Right lobe of liver (tissue), 6 donors: ENCODE measurements at regions not wholly inside any gene's neighbourhood (a gene's known extent, or its start where the extent isn't known, plus 50 kb on each side); places are given as distances from the start of the nearest gene placed in this dataset.

Source experiments
- ATAC-seq, 4 donors: fragments of 200-7000 bp; cut with Tn5 transposase; one replicate each; pipeline ENCODE4 v1.9.1; 2020; ENCODE audit warnings: mild to moderate bottlenecking in 4 of 4, moderate library complexity in 4 of 4
- DNase-seq, 3 donors: peaks; one replicate each; pipeline ENCODE4 v3.0.0-alpha.2; 2020
- H3K27ac ChIP-seq, 3 donors: fragments of 200-600 bp; one replicate each; pipeline ENCODE4 v1.8.0; 2022
- H3K27me3 ChIP-seq, 2 donors: fragments of 200-600 bp; one replicate each; pipeline ENCODE4 v1.8.0; 2022
- H3K36me3 ChIP-seq, 4 donors: fragments of 200-600 bp; sonication (generic) in 1 of 4; one replicate each; pipeline versions ENCODE4 v1.5.1 to v1.8.0; 2017 to 2022; ENCODE audit warnings: control low read depth in 1 of 4
- H3K4me1 ChIP-seq, 4 donors: fragments of 200-600 bp; sonication (generic) in 1 of 4; one replicate each; pipeline versions ENCODE4 v1.5.1 to v1.8.0; 2017 to 2022; ENCODE audit warnings: control low read depth in 1 of 4
- H3K4me3 ChIP-seq, 3 donors: fragments of 200-600 bp; one replicate each; pipeline ENCODE4 v1.8.0; 2022
- H3K9me3 ChIP-seq, 4 donors: fragments of 200-600 bp; sonication (generic) in 1 of 4; one replicate each; pipeline versions ENCODE4 v1.5.1 to v1.8.0; 2017 to 2022; ENCODE audit warnings: control low read depth in 1 of 4
- POLR2A ChIP-seq: fragments of 450-650 bp; IDR thresholded peaks from one replicate; pipeline ENCODE4 v1.6.1; 2017; ENCODE audit warnings: antibody characterized with exemption, mild to moderate bottlenecking
- WGBS: methylation state at CpG from one replicate; pipeline ENCODE4 v1.1.6; 2018; ENCODE audit warnings: low coverage, low lambda C conversion rate; ENCODE audit not compliant: insufficient coverage; ENCODE audit errors: missing lambda C conversion rate; 5-methylcytosine and 5-hydroxymethylcytosine counted together
- intact Hi-C, 2 donors: fragments of 100-400 bp; cut with DNase I; formaldehyde crosslinking; loops; one replicate each; pipeline versions ENCODE4 v1.11.2 to v1.14.1; 2022
- TF ChIP-seq, protein P1 (sequence below), 4 donors: fragments of 200-600 bp in 3 of 4; fragments of 450-650 bp in 1 of 4; IDR thresholded peaks; one replicate each; pipeline versions ENCODE4 v1.5.1 to v1.8.0; 2016 to 2022; ENCODE audit warnings: antibody characterized with exemption in 4 of 4, mild to moderate bottlenecking in 2 of 4
- donor health status: DM: no; HTN: yes; CAD: no.
- donor health status: DM: no; HTN: no; CAD: no.
- donor health status: DM: no; HTN: no; CAD: no.
- donor health status: DM: no; HTN: yes; CAD: no.
- donor health status: DM: no; HTN: yes; CAD: no.

DNA sequence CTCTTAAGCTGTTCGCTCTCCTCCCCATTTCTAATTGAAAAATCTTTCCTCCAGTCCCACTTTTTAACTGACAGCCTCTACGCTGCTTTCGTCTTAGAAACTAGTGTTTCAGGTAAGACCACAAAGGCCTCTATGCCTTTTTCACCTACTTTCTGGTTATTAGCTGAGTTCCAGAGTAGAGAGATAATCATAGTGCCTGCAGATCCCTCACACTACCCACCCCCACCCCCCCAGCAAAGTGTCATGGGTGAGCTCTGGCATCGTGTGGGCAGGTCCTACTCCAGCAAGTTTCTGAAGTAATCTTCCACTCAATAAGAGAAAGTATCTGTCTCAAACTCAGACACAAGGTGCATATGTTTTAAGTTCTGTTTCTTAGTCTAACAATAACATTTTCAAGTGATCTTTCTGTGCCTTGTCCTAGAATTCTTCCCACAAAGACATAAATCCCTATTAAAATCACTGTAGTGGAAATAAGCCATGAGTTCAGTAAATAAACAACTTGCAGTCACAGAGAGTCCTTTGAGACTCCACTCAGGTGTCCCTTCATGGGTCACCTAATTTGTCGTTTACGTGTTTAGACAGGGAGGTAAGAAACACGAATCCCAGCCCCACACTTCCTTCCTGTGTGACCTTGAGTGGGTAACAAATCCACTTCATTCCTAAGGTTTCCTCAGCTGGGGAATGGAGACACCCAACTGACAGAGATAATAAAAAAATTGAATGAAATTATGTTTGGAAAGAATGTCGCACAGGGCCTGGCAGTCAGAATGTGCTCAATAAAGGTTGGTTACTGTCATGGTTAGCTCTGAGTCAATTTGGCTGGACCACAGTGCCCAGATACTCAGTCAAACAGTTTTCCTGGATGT, 228.9 kb upstream of the CAND1 start:
- H3K9me3 ChIP-seq: no peaks in the 10 kb centered on the region
- ATAC-seq (no peak), DNase-seq (no peak)
- H3K4me3 ChIP-seq: no peak overlapping the region
- TF ChIP-seq, protein P1, sequence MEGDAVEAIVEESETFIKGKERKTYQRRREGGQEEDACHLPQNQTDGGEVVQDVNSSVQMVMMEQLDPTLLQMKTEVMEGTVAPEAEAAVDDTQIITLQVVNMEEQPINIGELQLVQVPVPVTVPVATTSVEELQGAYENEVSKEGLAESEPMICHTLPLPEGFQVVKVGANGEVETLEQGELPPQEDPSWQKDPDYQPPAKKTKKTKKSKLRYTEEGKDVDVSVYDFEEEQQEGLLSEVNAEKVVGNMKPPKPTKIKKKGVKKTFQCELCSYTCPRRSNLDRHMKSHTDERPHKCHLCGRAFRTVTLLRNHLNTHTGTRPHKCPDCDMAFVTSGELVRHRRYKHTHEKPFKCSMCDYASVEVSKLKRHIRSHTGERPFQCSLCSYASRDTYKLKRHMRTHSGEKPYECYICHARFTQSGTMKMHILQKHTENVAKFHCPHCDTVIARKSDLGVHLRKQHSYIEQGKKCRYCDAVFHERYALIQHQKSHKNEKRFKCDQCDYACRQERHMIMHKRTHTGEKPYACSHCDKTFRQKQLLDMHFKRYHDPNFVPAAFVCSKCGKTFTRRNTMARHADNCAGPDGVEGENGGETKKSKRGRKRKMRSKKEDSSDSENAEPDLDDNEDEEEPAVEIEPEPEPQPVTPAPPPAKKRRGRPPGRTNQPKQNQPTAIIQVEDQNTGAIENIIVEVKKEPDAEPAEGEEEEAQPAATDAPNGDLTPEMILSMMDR (IDR thresholded peaks at IDR 0.05): no peak
- no peak for TF ChIP-seq POLR2A
- H3K27me3 ChIP-seq: no peaks in the 10 kb centered on the region
- intact Hi-C loops: no loop called here
- H3K27ac ChIP-seq: no peak overlapping the region
- no peaks in the 10 kb centered on the region for H3K36me3 ChIP-seq
- WGBS: 46% methylated on average over 8 of the region's 8 CpGs
- H3K4me1 ChIP-seq: no peaks in the 10 kb centered on the region

DNA sequence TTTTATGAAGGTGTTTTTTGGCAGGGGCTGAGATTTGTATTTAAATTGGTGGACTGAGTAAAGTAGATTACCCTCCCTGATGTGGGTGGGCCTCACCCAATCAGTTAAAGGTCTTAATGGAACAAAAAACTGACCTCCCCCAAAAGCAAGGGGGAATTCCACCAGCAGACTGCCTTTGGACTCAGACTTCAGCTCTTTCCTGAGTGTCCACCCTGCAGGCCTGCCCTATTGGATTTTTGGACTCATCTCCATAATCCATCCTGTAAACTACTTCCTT, 228.4 kb upstream of the CAND1 start:
- no peak for TF ChIP-seq POLR2A
- TF ChIP-seq, protein P1 (IDR thresholded peaks at IDR 0.05): no peak
- no peaks in the 10 kb centered on the region for H3K9me3 ChIP-seq
- H3K36me3 ChIP-seq: no peaks in the 10 kb centered on the region
- ATAC-seq (no peak), DNase-seq (no peak)
- H3K4me1 ChIP-seq: no peaks in the 10 kb centered on the region
- H3K27ac ChIP-seq: no peak overlapping the region
- no peaks in the 10 kb centered on the region for H3K27me3 ChIP-seq
- intact Hi-C loops: no loop called here
- H3K4me3 ChIP-seq: no peak overlapping the region

DNA sequence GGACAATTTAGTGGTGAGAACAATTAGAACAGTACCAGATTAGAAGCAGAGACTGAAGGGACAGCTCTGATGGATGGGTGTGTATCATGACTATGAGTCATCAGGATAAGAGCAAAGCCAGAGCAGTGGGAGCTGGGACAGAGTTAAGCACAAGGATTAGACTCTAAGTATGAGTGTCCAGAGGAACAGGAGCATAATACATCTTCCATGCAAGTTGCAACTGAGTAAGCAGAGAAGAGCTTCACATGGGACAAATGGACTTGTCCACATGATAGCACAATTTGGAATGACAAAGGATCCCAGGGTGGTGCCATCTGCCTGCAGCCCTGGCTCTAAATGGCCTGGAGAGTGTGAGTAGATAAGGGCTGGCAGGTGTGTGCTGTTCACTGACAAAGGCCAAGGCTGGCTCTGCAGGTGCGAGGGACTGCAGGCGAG, 226.4 kb upstream of the CAND1 start:
- Histone ChIP-seq H3K27me3 (no peaks in the 10 kb centered on the region), H3K9me3 (no peaks in the 10 kb centered on the region), H3K4me3 (no peak overlapping the region), H3K4me1 (no peaks in the 10 kb centered on the region), H3K36me3 (no peaks in the 10 kb centered on the region), H3K27ac (no peak overlapping the region)
- WGBS: 60% methylated on average over 1 of the region's 2 CpGs
- no peak for TF ChIP-seq POLR2A
- TF ChIP-seq, protein P1 (IDR thresholded peaks at IDR 0.05): no peak
- ATAC-seq (no peak), DNase-seq (no peak)
- intact Hi-C loops: no loop called here

DNA sequence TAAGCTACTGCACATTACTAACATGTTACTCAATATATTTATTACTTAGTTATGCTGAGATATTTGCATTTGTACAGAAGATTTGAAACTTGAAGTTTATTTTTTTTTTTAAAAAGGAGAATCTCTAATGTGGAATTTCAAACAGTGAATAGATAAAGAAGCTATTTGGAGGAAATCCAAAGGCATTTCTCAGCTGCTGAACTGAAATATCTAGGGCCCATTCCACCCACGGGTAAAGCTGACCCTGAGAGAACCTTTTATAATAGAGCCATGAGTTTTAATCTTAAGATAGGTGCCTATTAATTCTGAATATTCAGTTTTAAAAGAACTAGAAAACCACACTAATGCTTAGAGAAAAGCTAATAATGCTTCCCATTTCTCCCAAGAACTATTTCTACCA, 225.4 kb upstream of the CAND1 start:
- Histone ChIP-seq H3K27ac (no peak overlapping the region), H3K27me3 (no peaks in the 10 kb centered on the region), H3K4me1 (no peaks in the 10 kb centered on the region), H3K9me3 (no peaks in the 10 kb centered on the region), H3K36me3 (no peaks in the 10 kb centered on the region), H3K4me3 (no peak overlapping the region)
- TF ChIP-seq, protein P1 (IDR thresholded peaks at IDR 0.05): no peak
- no peak for TF ChIP-seq POLR2A
- ATAC-seq (no peak), DNase-seq (no peak)
- 21% methylated on average over 1 of the region's 1 CpG for WGBS
- intact Hi-C loops: no loop called here

DNA sequence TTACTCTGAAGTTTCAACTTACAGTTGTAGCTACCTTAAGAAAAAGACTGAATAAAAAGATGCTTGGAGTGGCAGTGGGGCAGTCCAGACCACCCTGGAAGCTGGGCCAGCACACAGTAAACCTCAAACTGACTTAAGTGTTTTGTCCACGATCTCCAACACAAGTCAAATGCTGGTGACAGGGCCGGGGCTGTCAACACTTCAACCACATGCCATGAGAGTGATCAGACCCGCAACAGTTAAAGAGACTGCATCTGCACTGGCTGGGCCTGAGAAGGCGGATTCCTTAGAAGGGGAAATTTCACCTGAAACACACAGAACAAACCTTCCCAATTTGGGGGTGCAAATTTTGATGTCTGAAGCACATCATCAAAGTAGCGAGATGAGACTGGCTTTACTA, 223.5 kb upstream of the CAND1 start:
- DNase-seq (no peak), ATAC-seq (no peak)
- Histone ChIP-seq H3K36me3 (no peaks in the 10 kb centered on the region), H3K9me3 (no peaks in the 10 kb centered on the region), H3K4me1 (no peaks in the 10 kb centered on the region), H3K4me3 (no peak overlapping the region), H3K27me3 (no peaks in the 10 kb centered on the region), H3K27ac (no peak overlapping the region)
- 35% methylated on average over 2 of the region's 5 CpGs for WGBS
- TF ChIP-seq, protein P1 (IDR thresholded peaks at IDR 0.05): no peak
- no peak for TF ChIP-seq POLR2A
- intact Hi-C loops: no loop called here
